NCI-H2171 (cell line): ENCODE measurements at regions not wholly inside any gene's neighbourhood (a gene's known extent, or its start where the extent isn't known, plus 50 kb on each side); places are given as distances from the start of the nearest gene placed in this dataset.

Experiments used
- DNase-seq: peaks from one replicate; lab custom pipeline; 2025; lab: John Stamatoyannopoulos, UW

- DNase-seq, result no peak
These were observed 79.4 kb downstream of the PDGFA start for GRCh38 chr7:440059-440749.

DNA sequence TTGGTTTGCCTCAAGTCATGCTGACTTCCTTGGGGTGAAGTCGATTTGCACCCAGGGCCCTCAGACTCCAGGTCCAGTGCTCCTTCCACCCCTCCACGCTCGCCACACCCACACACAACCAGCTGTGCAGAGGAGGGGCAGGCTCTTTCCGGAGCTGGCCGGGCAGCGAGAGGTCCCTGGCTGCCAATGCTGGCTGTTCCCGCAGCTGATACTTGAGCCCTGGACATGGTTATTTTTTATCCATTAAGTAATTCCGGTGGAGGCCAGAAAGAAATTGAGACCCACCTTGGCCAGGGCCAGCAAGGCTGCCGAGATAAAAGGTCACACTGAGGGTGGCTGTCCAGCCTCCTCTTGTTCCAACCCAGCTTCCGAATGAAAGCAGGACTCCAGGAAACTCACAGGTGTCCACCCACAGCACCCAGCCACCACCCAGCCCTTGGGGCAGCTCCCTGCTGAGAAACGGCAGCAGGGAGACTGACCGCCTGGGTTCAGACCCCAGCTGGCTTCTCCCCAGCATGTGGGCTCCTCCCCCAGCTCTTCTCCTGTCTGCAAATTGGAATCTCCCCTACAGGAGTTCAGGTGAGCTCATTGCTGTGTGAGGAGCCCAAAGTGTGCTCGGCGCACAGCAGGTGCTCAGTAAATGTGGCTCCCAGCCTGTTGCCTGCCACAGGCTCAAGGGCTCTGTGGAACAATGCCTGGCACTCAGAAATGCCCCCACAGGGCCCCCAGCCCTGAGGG is 77.8 kb downstream of the PDGFA start:
- DNase-seq, result no peak

DNA sequence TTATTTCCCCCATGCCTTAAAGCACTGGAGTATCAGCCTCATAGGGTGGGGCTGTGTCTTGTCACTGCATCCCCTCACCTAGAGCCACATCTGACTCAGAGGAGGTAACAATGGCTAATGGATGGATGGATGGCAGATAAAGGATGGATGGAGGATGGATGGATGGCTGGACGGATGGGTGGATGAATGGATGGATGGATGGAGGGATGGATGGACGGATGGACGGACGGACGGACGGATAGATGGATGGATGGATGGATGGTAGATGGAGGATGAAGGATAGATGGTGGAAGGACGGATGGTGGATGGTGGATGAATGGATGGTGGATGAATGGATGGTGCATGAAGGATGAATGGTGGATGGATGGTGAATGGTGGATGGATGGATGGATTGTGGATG is 77.2 kb downstream of the PDGFA start:
- no peak for DNase-seq

- no peak for DNase-seq
These were observed 76.3 kb downstream of the PDGFA start for GRCh38 chr7:443279-443833.

DNA sequence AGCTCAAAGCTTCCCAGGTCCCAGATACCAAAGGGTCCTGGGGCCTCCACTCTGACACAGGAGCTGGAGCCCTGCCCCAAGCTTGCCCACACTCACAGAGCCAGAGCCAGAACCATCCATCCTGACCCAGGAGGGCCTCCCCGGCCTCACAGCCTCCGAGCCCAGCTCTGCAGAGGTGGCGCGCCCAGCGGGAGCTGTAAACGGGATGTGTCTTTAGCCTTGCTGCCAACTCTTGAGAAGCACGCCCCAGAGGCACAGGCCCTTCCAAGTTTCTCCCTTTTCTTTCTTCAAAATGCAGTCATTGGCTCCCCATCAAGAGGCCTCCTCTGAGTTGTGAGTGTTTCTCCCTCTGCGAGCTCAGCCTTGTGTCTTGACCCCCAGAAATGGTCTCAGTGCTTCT is 75.0 kb downstream of the PDGFA start:
- DNase-seq, result no peak

- DNase-seq, result no peak
These were observed 74.6 kb downstream of the PDGFA start for GRCh38 chr7:445020-445419.

GRCh38 chr7:445563-446288 is 73.9 kb downstream of the PDGFA start:
- no peak for DNase-seq

- no peak for DNase-seq
These were observed 73.2 kb downstream of the PDGFA start for GRCh38 chr7:446289-446935.
